PFSK-1 (cell line): ENCODE measurements at regions not wholly inside any gene's neighbourhood (a gene's known extent, or its start where the extent isn't known, plus 50 kb on each side); places are given as distances from the start of the nearest gene placed in this dataset.

Source experiments
- FOXP2 ChIP-seq: optimal IDR thresholded peaks from 2 replicates; pipeline ENCODE3; 2011; ENCODE audit warnings: borderline replicate concordance, control low read depth, inconsistent platforms; ENCODE audit not compliant: insufficient read depth; ENCODE audit errors: extremely low read length, extremely low read depth
- POLR2AphosphoS5 ChIP-seq: IDR thresholded peaks from 2 replicates; pipeline ENCODE4 v1.6.1; 2012; ENCODE audit warnings: low read depth, mild to moderate bottlenecking, control low read depth, low read length, moderate library complexity
- REST ChIP-seq, 2 experiments: IDR thresholded peaks; 2 replicates each; pipeline versions ENCODE4 v1.6.1 to v1.8.0; 2011 to 2012; ENCODE audit warnings: low read depth in 2 of 2, low read length in 2 of 2, control low read depth in 1 of 2, inconsistent platforms in 1 of 2, mild to moderate bottlenecking in 1 of 2, moderate library complexity in 1 of 2; ENCODE audit not compliant: insufficient read depth in 1 of 2
- SIN3A ChIP-seq: IDR thresholded peaks from 2 replicates; pipeline ENCODE4 v1.6.1; 2012; ENCODE audit warnings: mild to moderate bottlenecking, low read length, moderate library complexity, borderline replicate concordance; ENCODE audit not compliant: insufficient read depth
- TAF1 ChIP-seq: IDR thresholded peaks from 2 replicates; pipeline ENCODE4 v1.6.1; 2012; ENCODE audit warnings: low read length, control low read depth, borderline replicate concordance; ENCODE audit not compliant: insufficient read depth

- TF ChIP-seq REST (IDR thresholded peaks at IDR 0.05; ENCODE audit: insufficient read depth in 1 of 2, low read depth in 2 of 2, low read length in 2 of 2) (no peak), POLR2AphosphoS5 (no peak), SIN3A (no peak), FOXP2 (no peak)
Observed at GRCh38 chr9:115379719-115380118, 261.8 kb upstream of the TNC start.

GRCh38 chr9:115382865-115383264 is 264.9 kb upstream of the TNC start:
- TF ChIP-seq POLR2AphosphoS5 (no peak), SIN3A (no peak), TAF1 (no peak), REST (IDR thresholded peaks at IDR 0.05; ENCODE audit: insufficient read depth in 1 of 2, low read depth in 2 of 2, low read length in 2 of 2) (no peak), FOXP2 (no peak)

GRCh38 chr9:115385383-115386122 is 267.6 kb upstream of the TNC start:
- TF ChIP-seq TAF1 (no peak), REST (IDR thresholded peaks at IDR 0.05; ENCODE audit: insufficient read depth in 1 of 2, low read depth in 2 of 2, low read length in 2 of 2) (no peak), POLR2AphosphoS5 (no peak), SIN3A (no peak), FOXP2 (no peak)

GRCh38 chr9:115386963-115387770 is 269.2 kb upstream of the TNC start:
- TF ChIP-seq FOXP2 (no peak), SIN3A (no peak), POLR2AphosphoS5 (no peak)

- TF ChIP-seq REST (IDR thresholded peaks at IDR 0.05; ENCODE audit: insufficient read depth in 1 of 2, low read depth in 2 of 2, low read length in 2 of 2) (no peak), POLR2AphosphoS5 (no peak; the same call in 1 of the 2 replicates)
Observed at GRCh38 chr9:115391168-115391825, 273.3 kb upstream of the TNC start.
